Adrenal gland (tissue), 5 donors: ENCODE measurements at regions not wholly inside any gene's neighbourhood (a gene's known extent, or its start where the extent isn't known, plus 50 kb on each side); places are given as distances from the start of the nearest gene placed in this dataset.

Experiments
- POLR2A ChIP-seq, 2 donors: fragments of 450-650 bp; IDR thresholded peaks; one replicate each; pipeline ENCODE4 v1.6.1; 2017; ENCODE audit warnings: antibody characterized with exemption in 2 of 2, mild to moderate bottlenecking in 2 of 2, moderate library complexity in 1 of 2
- TF ChIP-seq, protein P1 (sequence below), 6 experiments: fragments of 450-650 bp in 4 of 6; fragments of 200-600 bp in 2 of 6; sonication (generic) in 1 of 6; IDR thresholded peaks; 1 replicate in 5 of 6; 2 replicates in 1 of 6; pipeline versions ENCODE4 v1.5.1 to v1.8.0; 2016 to 2021; ENCODE audit warnings: antibody characterized with exemption in 6 of 6, mild to moderate bottlenecking in 2 of 6, moderate library complexity in 1 of 6
- donor health status: DM: no; HTN: no; CAD: no.

DNA sequence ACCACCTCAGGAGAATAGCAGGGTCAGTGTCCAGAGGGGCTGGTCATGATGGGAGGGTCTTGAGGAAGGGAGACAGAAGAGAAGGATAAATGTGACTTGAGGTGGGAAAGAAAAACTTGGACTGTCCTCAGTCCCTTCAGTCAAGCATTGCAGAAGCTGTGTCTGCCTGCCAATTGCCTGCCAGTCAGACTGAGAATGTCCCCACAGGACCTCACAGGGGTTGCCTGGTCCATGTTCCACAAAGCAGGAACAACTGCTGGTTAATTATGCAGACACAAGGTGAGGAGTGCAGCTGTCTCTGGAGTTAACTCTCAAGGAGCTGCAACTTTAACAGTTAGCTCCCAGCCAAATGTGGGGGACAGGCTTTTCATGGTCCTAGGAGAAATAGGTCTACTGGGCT lies 75.7 kb downstream of the TRIM43 start:
- TF ChIP-seq, protein P1, sequence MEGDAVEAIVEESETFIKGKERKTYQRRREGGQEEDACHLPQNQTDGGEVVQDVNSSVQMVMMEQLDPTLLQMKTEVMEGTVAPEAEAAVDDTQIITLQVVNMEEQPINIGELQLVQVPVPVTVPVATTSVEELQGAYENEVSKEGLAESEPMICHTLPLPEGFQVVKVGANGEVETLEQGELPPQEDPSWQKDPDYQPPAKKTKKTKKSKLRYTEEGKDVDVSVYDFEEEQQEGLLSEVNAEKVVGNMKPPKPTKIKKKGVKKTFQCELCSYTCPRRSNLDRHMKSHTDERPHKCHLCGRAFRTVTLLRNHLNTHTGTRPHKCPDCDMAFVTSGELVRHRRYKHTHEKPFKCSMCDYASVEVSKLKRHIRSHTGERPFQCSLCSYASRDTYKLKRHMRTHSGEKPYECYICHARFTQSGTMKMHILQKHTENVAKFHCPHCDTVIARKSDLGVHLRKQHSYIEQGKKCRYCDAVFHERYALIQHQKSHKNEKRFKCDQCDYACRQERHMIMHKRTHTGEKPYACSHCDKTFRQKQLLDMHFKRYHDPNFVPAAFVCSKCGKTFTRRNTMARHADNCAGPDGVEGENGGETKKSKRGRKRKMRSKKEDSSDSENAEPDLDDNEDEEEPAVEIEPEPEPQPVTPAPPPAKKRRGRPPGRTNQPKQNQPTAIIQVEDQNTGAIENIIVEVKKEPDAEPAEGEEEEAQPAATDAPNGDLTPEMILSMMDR (IDR thresholded peaks at IDR 0.05): no peak
- no peak for TF ChIP-seq POLR2A (IDR thresholded peaks at IDR 0.05)
